ENCODE measurements at regions not wholly inside any gene's neighbourhood (a gene's known extent, or its start where the extent isn't known, plus 50 kb on each side); places are given as distances from the start of the nearest gene placed in this dataset.

GRCh38 chr12:33323823-33324222 is 115.8 kb downstream of the SYT10 start:
- no peak overlapping the region for H3K4me3 ChIP-seq (ENCODE audit: low read depth, low read length)
- TF ChIP-seq MYC (IDR thresholded peaks at IDR 0.05; ENCODE audit: low read depth, low read length) (no peak), POLR2A (IDR thresholded peaks at IDR 0.05; ENCODE audit: extremely low read depth, insufficient read length) (no peak), CTCF (IDR thresholded peaks at IDR 0.05; ENCODE audit: low read depth, low read length) (no peak), MAX (IDR thresholded peaks at IDR 0.05; ENCODE audit: low read depth, low read length) (no peak)
- no peak for DNase-seq (ENCODE audit: low read depth)

GRCh38 chr12:33322519-33322918 is 117.1 kb downstream of the SYT10 start:
- H3K4me3 ChIP-seq (ENCODE audit: low read depth, low read length), result no peak overlapping the region
- DNase-seq (ENCODE audit: low read depth), result peak; percentile 11
- TF ChIP-seq MYC (IDR thresholded peaks at IDR 0.05; ENCODE audit: low read depth, low read length) (no peak), CTCF (IDR thresholded peaks at IDR 0.05; ENCODE audit: low read depth, low read length) (no peak), POLR2A (IDR thresholded peaks at IDR 0.05; ENCODE audit: extremely low read depth, insufficient read length) (no peak), MAX (IDR thresholded peaks at IDR 0.05; ENCODE audit: low read depth, low read length) (no peak)

GRCh38 chr12:33317746-33318145 is 121.9 kb downstream of the SYT10 start:
- no peak for DNase-seq (ENCODE audit: low read depth)
- no peak for TF ChIP-seq CTCF (IDR thresholded peaks at IDR 0.05; ENCODE audit: low read depth, low read length)
- no peak for TF ChIP-seq POLR2A (IDR thresholded peaks at IDR 0.05; ENCODE audit: extremely low read depth, insufficient read length)
- TF ChIP-seq MAX (IDR thresholded peaks at IDR 0.05; ENCODE audit: low read depth, low read length), result no peak
- TF ChIP-seq MYC (IDR thresholded peaks at IDR 0.05; ENCODE audit: low read depth, low read length), result no peak
- H3K4me3 ChIP-seq (ENCODE audit: low read depth, low read length), result no peak overlapping the region

GRCh38 chr12:33314223-33314622 is 125.4 kb downstream of the SYT10 start:
- H3K4me3 ChIP-seq (ENCODE audit: low read depth, low read length), result no peak overlapping the region
- no peak for DNase-seq (ENCODE audit: low read depth)
- TF ChIP-seq CTCF (IDR thresholded peaks at IDR 0.05; ENCODE audit: low read depth, low read length), result no peak
- no peak for TF ChIP-seq MYC (IDR thresholded peaks at IDR 0.05; ENCODE audit: low read depth, low read length)
- no peak for TF ChIP-seq MAX (IDR thresholded peaks at IDR 0.05; ENCODE audit: low read depth, low read length)
- TF ChIP-seq POLR2A (IDR thresholded peaks at IDR 0.05; ENCODE audit: extremely low read depth, insufficient read length), result no peak

- H3K4me3 ChIP-seq (ENCODE audit: low read depth, low read length), result no peak overlapping the region
- no peak for DNase-seq (ENCODE audit: low read depth)
- TF ChIP-seq MAX (IDR thresholded peaks at IDR 0.05; ENCODE audit: low read depth, low read length), result no peak
- no peak for TF ChIP-seq CTCF (IDR thresholded peaks at IDR 0.05; ENCODE audit: low read depth, low read length)
- TF ChIP-seq POLR2A (IDR thresholded peaks at IDR 0.05; ENCODE audit: extremely low read depth, insufficient read length), result no peak
- no peak for TF ChIP-seq MYC (IDR thresholded peaks at IDR 0.05; ENCODE audit: low read depth, low read length)
Observed at GRCh38 chr12:33313476-33313875, 126.1 kb downstream of the SYT10 start.

GRCh38 chr12:33310471-33310870 is 129.1 kb downstream of the SYT10 start:
- no peak for DNase-seq (ENCODE audit: low read depth)
- no peak overlapping the region for H3K4me3 ChIP-seq (ENCODE audit: low read depth, low read length)
- no peak for TF ChIP-seq MYC (IDR thresholded peaks at IDR 0.05; ENCODE audit: low read depth, low read length)
- no peak for TF ChIP-seq MAX (IDR thresholded peaks at IDR 0.05; ENCODE audit: low read depth, low read length)
- no peak for TF ChIP-seq POLR2A (IDR thresholded peaks at IDR 0.05; ENCODE audit: extremely low read depth, insufficient read length)
- TF ChIP-seq CTCF (IDR thresholded peaks at IDR 0.05; ENCODE audit: low read depth, low read length), result no peak

All from NB4 (cell line).